HS-5 (cell line): ENCODE measurements at regions not wholly inside any gene's neighbourhood (a gene's known extent, or its start where the extent isn't known, plus 50 kb on each side); places are given as distances from the start of the nearest gene placed in this dataset.
A peak's percentile ranks its signal among the peaks of the same experiment; 100 is the strongest.

Experiments
- DNase-seq: peaks from one replicate; pipeline ENCODE4 v3.0.0-alpha.2; 2012; ENCODE audit warnings: low read depth

GRCh38 chr1:244265507-244265906 is 186.2 kb downstream of the ADSS2 start:
- DNase-seq, result no peak

- no peak for DNase-seq
These were observed 182.5 kb downstream of the ADSS2 start for GRCh38 chr1:244269169-244269568.

DNA sequence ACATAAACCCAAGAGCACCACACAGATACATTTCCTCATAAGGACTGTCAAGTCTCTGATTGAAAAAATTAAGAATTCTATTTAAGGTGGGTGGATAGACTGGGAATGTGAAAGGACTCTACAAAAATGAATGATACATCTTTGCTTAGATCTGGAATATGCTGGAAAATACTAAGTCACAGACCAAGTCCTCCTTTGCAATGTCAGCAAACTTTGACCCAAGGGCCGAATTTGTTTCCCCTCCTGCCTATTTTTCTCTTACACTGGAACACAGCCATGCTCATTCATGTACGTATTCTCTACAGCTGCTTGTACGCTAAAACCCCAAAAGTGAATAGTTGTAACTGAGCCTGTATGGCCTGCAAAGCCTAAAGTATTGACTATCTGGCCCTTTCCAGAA is 180.7 kb downstream of the ADSS2 start:
- DNase-seq, result no peak

- no peak for DNase-seq
These were observed 179.9 kb downstream of the ADSS2 start for GRCh38 chr1:244271691-244272308.

DNA sequence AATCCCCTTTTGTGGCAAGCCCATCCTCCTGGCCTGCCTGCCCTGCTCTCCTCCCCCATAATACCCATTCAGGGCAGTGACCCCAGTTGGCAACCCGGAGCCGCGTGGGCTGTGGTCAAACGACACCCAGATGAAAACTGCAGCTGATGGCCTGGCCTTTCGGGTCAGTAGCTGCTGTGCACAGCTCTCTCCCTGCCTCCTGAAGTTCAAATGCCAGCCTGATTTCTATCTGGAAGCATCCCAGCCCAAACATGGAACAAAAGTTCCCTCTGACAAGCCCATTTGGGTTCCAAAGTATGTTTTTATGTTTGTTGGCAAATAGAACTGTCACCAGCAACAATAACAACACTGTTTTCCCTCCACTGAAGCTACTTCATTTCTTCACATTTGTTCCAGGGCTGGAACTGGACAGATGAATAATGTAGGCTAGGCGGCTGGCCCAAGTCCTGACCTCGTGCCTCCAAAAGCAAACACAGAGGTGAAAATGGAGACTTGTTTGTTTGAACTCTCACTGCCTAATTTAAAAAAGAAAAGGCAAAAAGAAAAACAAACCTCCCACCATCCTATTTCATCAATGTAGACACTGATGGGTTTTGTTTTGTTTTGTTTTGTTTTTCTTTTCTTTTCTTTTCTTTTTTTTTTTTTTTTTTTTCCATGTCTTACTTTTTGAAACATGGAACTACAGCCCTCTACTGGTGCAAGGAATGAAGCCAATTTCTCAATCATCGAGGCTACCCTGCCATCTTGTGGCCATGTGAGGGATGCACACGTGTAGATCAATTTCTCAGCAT is 179.0 kb downstream of the ADSS2 start:
- DNase-seq, result peak; percentile 88

- DNase-seq, result no peak
These were observed 178.4 kb downstream of the ADSS2 start for GRCh38 chr1:244273262-244273844.

- DNase-seq, result peak; percentile 96
These were observed 177.7 kb downstream of the ADSS2 start for GRCh38 chr1:244273845-244274619.

DNA sequence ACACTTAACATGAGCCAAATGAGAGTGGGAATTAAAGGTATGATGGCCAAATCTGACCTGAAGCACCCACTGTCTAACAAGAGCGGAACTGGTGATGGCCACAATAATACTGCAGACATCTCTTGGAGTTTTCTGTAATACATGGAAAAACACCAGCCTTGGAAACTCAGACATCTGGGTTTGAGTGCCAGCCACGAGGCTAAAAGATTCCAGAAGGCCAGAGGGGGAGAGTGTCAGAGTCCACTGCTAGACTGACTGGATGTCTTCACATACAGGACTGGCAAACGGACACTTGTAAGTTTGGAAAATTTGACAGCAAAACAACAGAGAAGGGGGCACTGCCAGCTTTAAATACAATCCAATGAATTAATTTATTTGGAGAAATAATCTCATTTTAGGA is 175.1 kb downstream of the ADSS2 start:
- no peak for DNase-seq

GRCh38 chr1:244280201-244280600 is 171.5 kb downstream of the ADSS2 start:
- no peak for DNase-seq

GRCh38 chr1:244280859-244281258 is 170.8 kb downstream of the ADSS2 start:
- DNase-seq, result no peak

DNA sequence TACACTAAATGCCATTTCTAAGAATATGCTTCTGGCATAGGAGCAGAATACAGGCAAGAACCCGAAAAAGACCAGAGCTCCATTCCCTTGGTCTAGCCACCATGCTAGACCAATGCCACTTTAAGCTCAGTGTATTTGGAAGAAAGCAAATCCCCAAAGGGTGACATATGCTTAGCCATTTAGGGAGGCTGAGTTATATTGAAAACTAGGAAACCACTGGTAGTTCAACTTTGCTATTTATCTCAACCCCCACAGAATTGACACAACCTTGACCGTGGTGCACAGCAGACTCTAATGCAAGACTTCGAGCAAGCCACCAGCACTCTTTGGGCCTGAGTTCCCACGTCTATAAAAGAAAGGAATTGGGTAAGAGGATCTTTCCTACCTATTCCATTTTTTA is 167.9 kb downstream of the ADSS2 start:
- DNase-seq, result no peak

GRCh38 chr1:244284641-244285156 is 167.0 kb downstream of the ADSS2 start:
- no peak for DNase-seq

GRCh38 chr1:244286341-244286740 is 165.4 kb downstream of the ADSS2 start:
- DNase-seq, result no peak

- no peak for DNase-seq
These were observed 164.0 kb downstream of the ADSS2 start for GRCh38 chr1:244287726-244288125.

DNA sequence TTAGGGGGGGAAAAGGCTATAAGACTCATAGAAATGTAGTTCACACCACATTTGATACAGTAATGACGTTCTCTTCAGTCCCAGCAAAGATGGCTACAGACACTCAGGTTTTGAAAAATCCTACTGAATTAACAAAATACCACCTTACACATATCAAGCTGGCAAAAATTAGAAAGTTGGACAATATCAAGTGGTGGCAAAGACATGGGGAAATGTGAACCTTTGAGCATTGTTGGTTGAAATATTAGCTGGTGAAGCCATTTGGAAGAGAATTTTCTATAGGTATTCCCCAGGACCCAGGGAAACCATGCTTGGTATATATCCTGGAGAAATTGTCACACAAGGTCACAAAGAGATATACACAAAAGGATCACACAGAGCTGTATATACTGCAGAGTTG is 163.0 kb downstream of the ADSS2 start:
- DNase-seq, result no peak

DNA sequence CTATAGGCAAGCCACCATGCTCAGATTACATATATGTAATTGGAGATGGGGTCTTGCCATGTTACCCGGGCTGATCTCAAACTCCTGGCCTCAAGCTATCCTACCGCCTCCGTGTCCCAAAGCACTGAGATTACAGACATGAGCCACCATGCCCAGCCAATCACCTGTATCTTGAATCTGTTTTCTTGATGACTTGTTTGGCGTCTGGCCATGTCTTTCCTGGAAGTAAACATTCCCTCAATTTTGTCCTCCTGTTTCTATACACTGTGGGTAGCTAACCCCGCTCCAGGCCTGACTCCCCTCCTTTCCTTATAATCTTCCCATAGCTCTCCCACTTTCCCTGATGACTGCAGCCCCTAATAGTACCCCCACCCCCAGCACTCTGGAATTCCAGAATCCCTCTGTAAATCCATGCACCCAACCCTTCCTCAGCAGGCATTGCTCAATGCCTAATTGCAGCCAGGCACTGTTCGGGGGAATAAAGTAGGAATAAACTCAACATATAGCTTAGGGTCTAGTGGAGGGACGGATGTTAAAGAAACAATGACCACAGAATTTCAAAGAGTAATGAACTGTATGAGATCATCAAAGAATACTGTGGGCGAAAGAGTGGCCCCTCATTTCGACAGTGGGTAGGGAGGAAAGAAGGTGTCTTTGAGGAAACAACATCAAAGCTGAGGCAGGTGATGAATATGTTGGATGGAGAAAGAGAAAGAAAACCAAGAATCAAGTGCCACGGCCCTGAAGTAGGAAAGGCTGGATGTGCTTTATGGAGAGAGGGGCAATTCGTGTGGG is 161.5 kb downstream of the ADSS2 start:
- no peak for DNase-seq

GRCh38 chr1:244291236-244292201 is 160.2 kb downstream of the ADSS2 start:
- no peak for DNase-seq

- DNase-seq, result no peak
These were observed 157.0 kb downstream of the ADSS2 start for GRCh38 chr1:244294599-244295224.

DNA sequence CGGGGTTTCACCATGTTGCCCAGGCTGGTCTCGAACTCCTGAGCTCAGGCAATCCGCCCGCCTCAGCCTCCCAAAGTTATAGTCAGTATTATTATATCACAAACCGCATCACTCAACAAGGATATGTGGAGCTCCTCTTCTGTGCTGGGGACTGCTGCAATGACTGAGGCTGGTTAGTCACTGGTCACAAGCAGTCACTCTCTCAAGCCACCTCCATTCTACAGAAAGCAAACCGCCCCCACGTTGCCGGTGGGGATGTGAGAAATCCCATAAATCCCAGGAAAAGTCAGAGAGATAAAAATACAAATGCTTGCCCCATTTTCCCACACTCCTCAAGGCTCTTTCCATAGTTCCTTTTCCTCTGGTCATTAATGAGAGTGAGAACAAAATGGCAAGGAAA is 155.7 kb downstream of the ADSS2 start:
- no peak for DNase-seq

GRCh38 chr1:244296447-244296846 is 155.3 kb downstream of the ADSS2 start:
- no peak for DNase-seq
